IMR-90 (cell line): ENCODE measurements at regions not wholly inside any gene's neighbourhood (a gene's known extent, or its start where the extent isn't known, plus 50 kb on each side); places are given as distances from the start of the nearest gene placed in this dataset.

ENCODE experiments used
- ATAC-seq: fragments of 200-7000 bp; cut with Tn5 transposase; 2 replicates; pipeline ENCODE4 v1.9.1; 2020; ENCODE audit warnings: low read depth, mild to moderate bottlenecking, moderate library complexity
- BruUV-seq: library from RNA; stranded (reverse); fragments of 400-500 nt; replicated peaks from 2 replicates; lab custom pipeline; 2021; lab: Mats Ljungman, UMichigan
- CTCF ChIA-PET: fragments of 300-600 bp; formaldehyde crosslinking; extraction: SDS; loops from one replicate; lab custom pipeline; 2021; ENCODE audit warnings: antibody characterized with exemption; lab: Yijun Ruan, JAX
- POLR2A ChIA-PET: fragments of 300-600 bp; sonication (Branson Sonifier 250); formaldehyde crosslinking; loops from one replicate; lab custom pipeline; 2022; ENCODE audit warnings: antibody characterized with exemption; ENCODE audit not compliant: unreplicated experiment; lab: Charles Lee
- DNase-seq: peaks from one replicate; pipeline ENCODE4 v3.0.0; 2013
- H2AFZ ChIP-seq: replicated peaks from 2 replicates; pipeline ENCODE3; 2013; ENCODE audit warnings: low read length, mild to moderate bottlenecking; ENCODE audit not compliant: poor library complexity
- H2AK5ac ChIP-seq: 2 replicates; pipeline ENCODE4 v1.6.1; 2013; ENCODE audit warnings: low read depth, low read length, inconsistent platforms
- H2AK9ac ChIP-seq: replicated peaks from 2 replicates; pipeline ENCODE3; 2013; ENCODE audit warnings: mild to moderate bottlenecking, low read depth, low read length, moderate library complexity; ENCODE audit not compliant: poor library complexity
- H2BK120ac ChIP-seq: 2 replicates; pipeline ENCODE4 v1.6.1; 2013; ENCODE audit warnings: low read depth, low read length, inconsistent platforms
- H2BK15ac ChIP-seq: 3 replicates; pipeline ENCODE4 v1.6.1; 2013; ENCODE audit warnings: low read depth, low read length, inconsistent platforms
- H2BK20ac ChIP-seq: 2 replicates; pipeline ENCODE4 v1.6.1; 2013; ENCODE audit warnings: low read depth, mild to moderate bottlenecking, inconsistent platforms, low read length, moderate library complexity
- H2BK5ac ChIP-seq: 2 replicates; pipeline ENCODE4 v1.6.1; 2013; ENCODE audit warnings: mild to moderate bottlenecking, low read depth, low read length, inconsistent platforms; ENCODE audit not compliant: poor library complexity, severe bottlenecking
- H3K14ac ChIP-seq: replicated peaks from 2 replicates; pipeline ENCODE4 v1.6.1; 2013; ENCODE audit warnings: low read depth, low read length, inconsistent platforms
- H3K18ac ChIP-seq: 2 replicates; pipeline ENCODE4 v1.6.1; 2013; ENCODE audit warnings: low read depth, low read length, control low read depth
- H3K23ac ChIP-seq: 2 replicates; pipeline ENCODE4 v1.6.1; 2013; ENCODE audit warnings: low read depth, low read length, inconsistent platforms
- H3K27ac ChIP-seq: 2 replicates; pipeline ENCODE4 v1.5.1; 2013; ENCODE audit warnings: mild to moderate bottlenecking, control low read depth, low read length; ENCODE audit not compliant: insufficient read depth
- H3K27me3 ChIP-seq: 2 replicates; pipeline ENCODE4 v1.6.1; 2013; ENCODE audit warnings: low read length; ENCODE audit not compliant: control insufficient read depth, insufficient read depth
- H3K36me3 ChIP-seq: 2 replicates; pipeline ENCODE4 v1.6.1; 2013; ENCODE audit warnings: low read length, mixed read lengths; ENCODE audit not compliant: control insufficient read depth, insufficient read depth
- H3K4ac ChIP-seq: 2 replicates; pipeline ENCODE4 v1.6.1; 2013; ENCODE audit warnings: low read depth, low read length, inconsistent platforms
- H3K4me1 ChIP-seq: 2 replicates; pipeline ENCODE4 v1.6.1; 2013; ENCODE audit warnings: low read length, mixed read lengths; ENCODE audit not compliant: control insufficient read depth, insufficient read depth
- H3K4me2 ChIP-seq: 2 replicates; pipeline ENCODE4 v1.6.1; 2013; ENCODE audit warnings: low read depth, mild to moderate bottlenecking, control low read depth, low read length, moderate library complexity
- H3K4me3 ChIP-seq: 2 replicates; pipeline ENCODE4 v1.5.1; 2013; ENCODE audit warnings: low read depth, mild to moderate bottlenecking, control low read depth, low read length, moderate library complexity; ENCODE audit not compliant: insufficient read depth
- H3K56ac ChIP-seq: 2 replicates; pipeline ENCODE4 v1.6.1; 2013; ENCODE audit warnings: low read length, inconsistent platforms; ENCODE audit not compliant: insufficient read depth; ENCODE audit errors: extremely low read depth
- H3K79me1 ChIP-seq, 2 experiments: 2 replicates each; pipeline ENCODE4 v1.6.1; 2013; ENCODE audit warnings: low read length in 2 of 2, inconsistent platforms in 1 of 2, low read depth in 1 of 2
- H3K9ac ChIP-seq: 2 replicates; pipeline ENCODE4 v1.6.1; 2013; ENCODE audit warnings: low read depth, low read length, control low read depth
- H3K9me1 ChIP-seq: 2 replicates; pipeline ENCODE4 v1.6.1; 2013; ENCODE audit warnings: low read length, inconsistent platforms; ENCODE audit not compliant: insufficient read depth
- H3K9me3 ChIP-seq: 2 replicates; pipeline ENCODE4 v1.6.1; 2013; ENCODE audit warnings: low read length; ENCODE audit not compliant: control insufficient read depth, insufficient read depth
- H4K20me1 ChIP-seq: 2 replicates; pipeline ENCODE4 v1.6.1; 2013; ENCODE audit warnings: low read length, inconsistent platforms; ENCODE audit not compliant: insufficient read depth
- H4K5ac ChIP-seq: 2 replicates; pipeline ENCODE4 v1.6.1; 2013; ENCODE audit warnings: mild to moderate bottlenecking, low read depth, low read length, control low read depth
- H4K8ac ChIP-seq, 2 experiments: 2 replicates each; pipeline ENCODE4 v1.6.1; 2013; ENCODE audit warnings: low read depth in 2 of 2, low read length in 2 of 2, control low read depth in 1 of 2, inconsistent platforms in 1 of 2
- H4K91ac ChIP-seq: 2 replicates; pipeline ENCODE4 v1.6.1; 2013; ENCODE audit warnings: low read depth, low read length, inconsistent platforms; ENCODE audit not compliant: insufficient read depth
- BHLHE40 ChIP-seq: fragments of 150-350 bp; IDR thresholded peaks from 2 replicates; pipeline ENCODE4 v1.6.1; 2016; ENCODE audit warnings: mild to moderate bottlenecking, low read depth, low read length
- SMC3 ChIP-seq: fragments of 150-350 bp; IDR thresholded peaks from 2 replicates; pipeline ENCODE4 v1.6.1; 2016; ENCODE audit warnings: low read depth, mild to moderate bottlenecking, antibody characterized with exemption, low read length, moderate library complexity
- WGBS, 2 experiments: methylation state at CpG; one replicate each; pipeline versions ENCODE4 v1.1.5 to v1.1.7; 2013; ENCODE audit warnings: missing lambda C conversion rate in 2 of 2; ENCODE audit not compliant: insufficient read length in 1 of 2; ENCODE audit errors: extremely low coverage in 2 of 2; 5-methylcytosine and 5-hydroxymethylcytosine counted together
- dilution Hi-C: fragments of 300-500 bp; cut with HindIII; formaldehyde crosslinking; loops from one replicate; pipeline ENCODE4 v1.14.3; 2018; ENCODE audit warnings: low sequenced_read_pairs; ENCODE audit not compliant: unreplicated experiment
- in situ Hi-C: fragments of 300-500 bp; cut with MboI; formaldehyde crosslinking; loops from 3 replicates; pipeline ENCODE4 v1.14.3; 2019; ENCODE audit warnings: low sequenced_read_pairs, inconsistent platforms, mixed read lengths
- intact Hi-C: fragments of 100-400 bp; cut with micrococcal nuclease; formaldehyde crosslinking; loops from 2 replicates; pipeline ENCODE4 v1.10.0; 2022

DNA sequence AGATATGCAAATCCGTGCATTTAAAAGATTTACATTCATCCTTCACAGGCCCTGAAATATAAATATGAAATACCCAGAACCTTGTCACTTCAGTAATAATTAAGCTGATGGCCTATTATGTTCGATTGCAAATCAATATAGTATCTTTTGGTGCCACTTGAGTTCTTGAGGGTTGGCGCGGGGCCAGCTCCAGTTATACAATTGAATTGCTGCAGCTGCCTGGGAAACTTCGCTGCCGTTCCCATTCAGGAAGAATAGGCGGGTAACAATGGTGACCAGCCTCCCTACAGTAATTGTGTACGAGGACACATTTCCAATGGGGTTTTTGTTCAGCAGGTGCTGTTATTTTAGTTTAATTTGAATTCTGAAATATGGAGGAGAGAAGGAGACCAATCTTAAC lies 451.2 kb downstream of the INSC start:
- Histone ChIP-seq H3K79me1 (no peaks in the 10 kb centered on the region), H4K91ac (no peak overlapping the region), H3K56ac (no peak overlapping the region), H3K4me1 (no peaks in the 10 kb centered on the region), H3K9me3 (no peaks in the 10 kb centered on the region), H2BK120ac (no peak overlapping the region), H3K27ac (no peak overlapping the region), H2BK15ac (no peak overlapping the region), H3K4me3 (no peak overlapping the region), H3K14ac (no peak overlapping the region), H2BK20ac (no peak overlapping the region), H3K27me3 (peaks cover 2% of the 10 kb centered on the region; the same call in 1 of the 2 replicates), H3K9ac (no peak overlapping the region), H3K9me1 (no peaks in the 10 kb centered on the region), H2BK5ac (no peak overlapping the region), H3K23ac (no peak overlapping the region), H3K36me3 (no peaks in the 10 kb centered on the region), H4K5ac (no peak overlapping the region), H3K18ac (no peak overlapping the region), H2AK9ac (no peak overlapping the region), H2AK5ac (no peak overlapping the region), H3K4ac (no peak overlapping the region), H4K20me1 (no peaks in the 10 kb centered on the region), H4K8ac (no peak overlapping the region), H2AFZ (no peak overlapping the region), H3K4me2 (no peak overlapping the region)
- TF ChIP-seq BHLHE40 (no peak), SMC3 (no peak)
- intact Hi-C loops (no loop called here), in situ Hi-C loops (no loop called here), dilution Hi-C loops (no loop called here)
- CTCF ChIA-PET, result interaction anchor here (0.6 kb wide), 1 partner anchor 354 kb away, joined by 7 read pairs; no protein-coding TSS in a partner anchor
- WGBS, 2 experiments, result no CpG with 5 or more reads among the region's 8 CpGs
- DNase-seq (no peak), ATAC-seq (no peak)
- BruUV-seq, result no TSS peak
- POLR2A ChIA-PET, result no interaction called here
